Effector memory CD8-positive, alpha-beta T cell (primary cell): ENCODE measurements at regions not wholly inside any gene's neighbourhood (a gene's known extent, or its start where the extent isn't known, plus 50 kb on each side); places are given as distances from the start of the nearest gene placed in this dataset.
"Not testable (repeated sequence)": the region's sequence is repeated elsewhere in the genome, so short reads cannot be mapped to it uniquely, and the experiment has no call there.

Source experiments
- ATAC-seq: fragments of 150-1000 bp; cut with Tn5 transposase; replicated peaks from 2 replicates; pipeline ENCODE4 v1.10.0; 2021; ENCODE audit warnings: mild to moderate bottlenecking, moderate library complexity
- DNase-seq, 3 experiments: peaks; one replicate each; pipeline ENCODE4 v3.0.0; 2021
- H3K27ac Mint-ChIP-seq, 2 donors: one replicate each; pipeline ENCODE4 v1.8.0; 2022; ENCODE audit warnings: mild to moderate bottlenecking in 2 of 2, mixed read lengths in 2 of 2, moderate library complexity in 2 of 2
- H3K27me3 Mint-ChIP-seq, 2 donors: one replicate each; pipeline ENCODE4 v1.8.0; 2022; ENCODE audit warnings: mixed read lengths in 2 of 2
- H3K36me3 Mint-ChIP-seq: one replicate; pipeline ENCODE4 v1.8.0; 2022; ENCODE audit warnings: mild to moderate bottlenecking, moderate library complexity, mixed read lengths; ENCODE audit not compliant: insufficient read depth
- H3K4me1 Mint-ChIP-seq, 2 donors: one replicate each; pipeline ENCODE4 v1.8.0; 2022; ENCODE audit warnings: low read depth in 2 of 2, mixed read lengths in 2 of 2
- H3K4me3 Mint-ChIP-seq, 2 donors: one replicate each; pipeline ENCODE4 v1.8.0; 2022; ENCODE audit warnings: mild to moderate bottlenecking in 2 of 2, mixed read lengths in 2 of 2, moderate library complexity in 2 of 2
- H3K9me3 Mint-ChIP-seq, 2 donors: one replicate each; pipeline ENCODE4 v1.8.0; 2022; ENCODE audit warnings: mixed read lengths in 2 of 2

DNA sequence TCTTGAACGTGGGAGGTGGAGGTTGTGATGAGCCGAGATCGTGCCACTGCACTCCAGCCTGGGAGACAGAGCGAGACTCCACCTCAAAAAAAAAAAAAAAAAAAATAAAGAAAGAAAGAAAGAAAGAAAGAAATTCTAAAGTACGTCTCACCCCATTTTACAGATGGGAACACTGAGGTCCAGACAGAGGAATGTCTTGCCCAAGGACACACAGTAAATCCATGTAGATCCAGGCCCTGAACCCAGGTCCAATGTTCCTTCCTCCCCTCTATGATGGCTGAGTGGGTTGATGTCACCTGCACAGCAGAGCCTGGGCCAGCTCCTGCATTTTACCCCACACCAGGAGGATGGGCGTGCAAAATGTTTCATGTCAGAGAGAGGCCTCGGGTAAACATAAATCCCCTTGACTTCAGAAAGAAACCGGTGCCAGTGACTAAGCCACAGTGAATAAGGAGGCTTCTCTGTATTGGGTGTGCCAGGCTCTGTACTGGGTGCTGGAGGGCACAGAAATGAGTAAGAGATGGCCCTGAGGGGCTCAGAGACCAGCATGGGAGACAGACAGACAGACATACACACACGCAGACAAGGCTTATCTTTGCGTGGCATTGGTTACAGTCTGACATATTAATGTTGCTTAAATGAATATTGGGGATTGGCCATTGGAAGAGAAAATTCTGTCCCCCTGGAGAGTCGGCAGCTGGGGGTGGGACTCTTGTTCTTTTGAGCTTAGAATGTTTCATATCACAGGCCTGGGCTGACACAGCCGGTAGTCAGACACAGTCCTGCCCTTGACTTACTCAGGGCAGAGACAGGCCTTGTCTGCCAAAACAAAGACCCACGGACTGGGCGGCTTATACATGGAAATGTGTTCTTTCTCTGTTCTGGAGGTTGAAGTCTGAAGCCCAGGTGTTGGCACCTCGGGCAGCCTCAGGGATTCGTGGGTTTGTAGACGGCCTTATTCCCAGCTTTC is 105.4 kb downstream of the MIAT start:
- H3K27ac Mint-ChIP-seq = peak overlapping the region; percentile 9 to 62
- H3K36me3 Mint-ChIP-seq = no peaks in the 10 kb centered on the region
- DNase-seq (no peak), ATAC-seq (no peak)
- H3K27me3 Mint-ChIP-seq = no peaks in the 10 kb centered on the region
- H3K4me1 Mint-ChIP-seq = peaks cover 0 to 15% of the 10 kb centered on the region in 2 donors
- peaks cover 0 to 1% of the 10 kb centered on the region in 2 donors for H3K9me3 Mint-ChIP-seq
- H3K4me3 Mint-ChIP-seq = no peak overlapping the region

DNA sequence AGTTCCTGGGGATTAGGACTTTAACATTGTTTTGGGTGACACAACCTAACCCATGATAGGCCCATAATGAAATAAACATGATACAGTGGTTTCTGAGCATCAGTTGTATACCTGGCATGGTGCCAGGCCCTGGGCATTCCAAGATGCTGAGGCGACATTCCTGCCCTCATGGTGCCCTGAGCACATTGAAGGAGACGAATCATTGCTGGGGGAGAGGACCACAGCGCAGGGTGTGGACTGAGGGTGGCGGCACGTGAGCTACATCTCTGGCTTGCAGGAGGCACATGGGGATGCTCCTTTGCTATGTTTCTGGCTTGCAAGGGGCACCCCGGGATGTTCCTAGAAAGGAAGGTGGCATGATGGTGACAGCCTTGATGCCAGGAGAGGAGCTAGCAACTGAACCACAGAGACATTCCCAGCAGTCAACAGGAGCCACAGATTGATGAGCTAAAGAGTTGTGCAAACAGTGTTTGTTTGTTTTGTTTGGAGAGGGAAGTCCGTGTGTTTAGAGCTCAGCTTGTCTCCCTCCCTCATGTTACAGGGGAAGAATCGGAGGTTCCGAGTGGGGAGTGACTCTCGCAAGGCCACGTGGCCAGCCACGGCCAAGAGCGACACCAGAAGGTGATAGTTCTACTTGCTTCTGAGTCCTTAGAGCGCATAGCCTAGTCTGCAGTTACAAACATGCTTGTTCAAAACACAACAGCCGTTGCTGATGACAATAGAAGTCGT is 106.4 kb downstream of the MIAT start:
- H3K4me3 Mint-ChIP-seq = no peak overlapping the region
- DNase-seq = no peak
- ATAC-seq = no peak
- H3K4me1 Mint-ChIP-seq = peaks cover under 1 to 15% of the 10 kb centered on the region in 2 donors
- H3K36me3 Mint-ChIP-seq = no peaks in the 10 kb centered on the region
- peaks cover 0 to 1% of the 10 kb centered on the region in 2 donors for H3K9me3 Mint-ChIP-seq
- H3K27ac Mint-ChIP-seq = no peak overlapping the region
- H3K27me3 Mint-ChIP-seq = no peaks in the 10 kb centered on the region

DNA sequence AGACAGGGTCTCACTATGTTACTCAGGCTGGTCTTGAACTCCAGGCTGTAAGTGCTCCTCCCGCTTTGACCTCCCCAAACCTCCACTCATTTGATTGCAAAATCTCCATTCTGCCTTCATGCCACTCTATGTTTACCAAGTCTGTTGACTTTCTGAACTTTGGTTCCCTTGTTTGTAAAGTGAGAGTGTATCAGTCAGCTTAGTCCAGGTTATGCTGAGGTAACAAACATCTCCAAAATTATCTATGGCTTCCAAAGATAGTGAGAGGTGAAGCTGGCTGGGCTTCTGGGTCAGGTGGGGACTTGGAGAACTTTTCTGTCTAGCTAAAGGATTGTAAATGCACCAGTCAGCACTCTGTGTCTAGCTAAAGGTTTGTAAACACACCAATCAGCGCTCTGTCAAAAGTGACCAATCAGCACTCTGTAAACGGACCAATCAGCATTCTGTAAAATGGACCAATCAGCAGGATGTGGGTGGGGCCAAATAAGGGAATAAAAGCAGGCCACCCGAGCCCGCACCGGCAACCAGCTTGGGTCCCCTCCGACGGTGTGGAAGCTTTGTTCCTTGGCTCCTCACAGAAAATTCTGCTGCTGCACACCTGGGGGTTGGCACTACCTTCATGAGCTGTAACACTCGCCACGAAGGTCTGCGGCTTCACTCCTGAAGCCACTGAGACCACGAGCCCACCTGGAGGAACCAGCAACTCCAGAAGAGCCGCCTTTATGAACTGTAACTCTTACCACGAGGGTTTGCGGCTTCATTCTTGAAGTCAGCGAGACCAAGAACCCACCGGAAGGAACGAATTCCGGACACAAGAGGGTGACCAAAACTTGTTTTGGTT is 109.3 kb downstream of the MIAT start:
- DNase-seq (no peak), ATAC-seq (no peak)
- no peaks in the 10 kb centered on the region for H3K36me3 Mint-ChIP-seq
- peaks cover 4 to 13% of the 10 kb centered on the region in 2 donors for H3K4me1 Mint-ChIP-seq
- no peak overlapping the region for H3K4me3 Mint-ChIP-seq
- H3K9me3 Mint-ChIP-seq = peaks cover 0 to 1% of the 10 kb centered on the region in 2 donors
- no peaks in the 10 kb centered on the region for H3K27me3 Mint-ChIP-seq
- peak overlapping the region in 1 of 2 donors; percentile 21 for H3K27ac Mint-ChIP-seq

DNA sequence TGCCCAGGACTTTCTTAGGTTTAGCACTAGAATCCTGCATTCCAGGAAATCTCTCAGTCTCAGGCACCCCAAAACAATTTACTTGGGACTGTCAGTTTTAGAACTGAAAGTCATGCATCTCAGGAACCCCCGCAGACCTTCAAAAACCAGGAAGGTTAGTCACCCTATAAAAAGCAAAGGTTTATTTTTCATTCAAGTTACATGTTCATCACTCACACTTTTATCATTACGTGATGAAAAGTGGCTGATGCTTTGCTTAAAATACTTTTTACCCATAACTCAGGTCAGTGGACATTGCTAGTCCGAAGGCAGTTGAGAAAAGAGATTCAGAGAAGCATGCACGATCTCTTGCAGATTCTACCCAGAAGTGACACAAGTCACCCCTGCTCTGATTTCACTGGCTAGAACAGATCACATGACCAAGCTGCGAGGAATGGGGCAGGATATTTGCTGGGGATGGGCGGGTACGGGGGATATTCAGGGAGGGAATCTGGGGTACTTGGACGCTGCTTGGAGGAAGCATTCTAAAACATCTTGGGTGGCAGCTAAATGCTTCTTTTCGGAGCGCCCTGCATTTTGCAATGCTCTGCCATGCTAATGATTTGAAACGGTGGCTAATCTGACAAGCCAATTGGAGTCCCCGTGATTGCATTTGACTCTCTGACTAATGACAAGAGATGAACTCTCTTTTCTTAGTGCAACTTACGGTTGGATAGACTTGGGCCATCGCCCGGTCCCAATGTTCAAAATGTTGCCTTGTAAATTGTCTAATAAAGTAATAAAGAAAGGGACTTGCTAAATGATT is 110.2 kb downstream of the MIAT start:
- no peak for DNase-seq
- Mint-ChIP-seq H3K36me3 (no peaks in the 10 kb centered on the region), H3K4me1 (peaks cover 4 to 12% of the 10 kb centered on the region in 2 donors), H3K4me3 (no peak overlapping the region), H3K27me3 (no peaks in the 10 kb centered on the region), H3K27ac (no peak overlapping the region), H3K9me3 (peaks cover 0 to 1% of the 10 kb centered on the region in 2 donors)
- no peak for ATAC-seq

DNA sequence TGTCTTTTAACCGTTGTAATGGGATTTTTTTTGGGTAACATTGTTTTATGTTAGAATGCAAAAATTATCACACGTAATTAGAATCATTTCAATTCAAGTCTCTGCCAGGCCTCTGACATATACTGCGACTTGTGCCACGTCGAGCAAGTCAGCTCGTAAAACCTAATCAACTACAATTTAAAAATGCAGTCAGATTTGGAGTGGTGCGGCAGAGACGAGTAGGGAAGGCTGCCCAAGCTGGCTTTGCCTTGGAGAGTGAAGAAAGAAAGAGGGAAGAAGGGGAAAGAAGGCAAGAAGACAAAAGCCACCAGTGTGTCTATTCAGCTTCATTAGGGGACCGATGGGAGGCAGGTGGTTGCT is 110.7 kb downstream of the MIAT start:
- H3K36me3 Mint-ChIP-seq = no peaks in the 10 kb centered on the region
- DNase-seq = no peak
- H3K27ac Mint-ChIP-seq = no peak overlapping the region
- peaks cover 0 to 1% of the 10 kb centered on the region in 2 donors for H3K9me3 Mint-ChIP-seq
- H3K4me3 Mint-ChIP-seq = no peak overlapping the region
- no peaks in the 10 kb centered on the region for H3K27me3 Mint-ChIP-seq
- no peak for ATAC-seq
- peaks cover 4 to 8% of the 10 kb centered on the region in 2 donors for H3K4me1 Mint-ChIP-seq

DNA sequence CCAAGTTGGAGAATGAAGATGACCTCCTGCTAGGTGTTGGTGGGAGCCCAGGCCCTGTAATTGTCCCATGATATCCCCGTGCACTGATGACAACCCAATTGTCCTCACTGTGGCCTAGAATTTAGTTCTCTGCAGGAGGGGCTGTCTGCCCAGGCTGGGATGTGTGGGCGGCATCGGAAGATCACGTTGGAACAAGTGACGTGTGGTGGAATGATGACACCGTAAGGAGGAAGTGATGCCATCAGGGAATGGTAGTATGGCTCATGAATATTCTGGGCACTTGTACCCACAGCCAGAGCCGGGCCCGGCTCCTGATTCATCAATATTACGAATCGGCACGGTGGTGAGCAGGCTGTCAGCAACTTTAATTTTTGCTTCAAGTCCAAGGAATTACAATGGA is 111.6 kb downstream of the MIAT start:
- DNase-seq (no peak), ATAC-seq (no peak)
- Mint-ChIP-seq H3K4me1 (peaks cover 4% of the 10 kb centered on the region in 2 donors), H3K36me3 (no peaks in the 10 kb centered on the region), H3K9me3 (peaks cover 0 to 1% of the 10 kb centered on the region in 2 donors), H3K4me3 (no peak overlapping the region), H3K27me3 (no peaks in the 10 kb centered on the region), H3K27ac (peak overlapping the region in 1 of 2 donors; percentile 7)

DNA sequence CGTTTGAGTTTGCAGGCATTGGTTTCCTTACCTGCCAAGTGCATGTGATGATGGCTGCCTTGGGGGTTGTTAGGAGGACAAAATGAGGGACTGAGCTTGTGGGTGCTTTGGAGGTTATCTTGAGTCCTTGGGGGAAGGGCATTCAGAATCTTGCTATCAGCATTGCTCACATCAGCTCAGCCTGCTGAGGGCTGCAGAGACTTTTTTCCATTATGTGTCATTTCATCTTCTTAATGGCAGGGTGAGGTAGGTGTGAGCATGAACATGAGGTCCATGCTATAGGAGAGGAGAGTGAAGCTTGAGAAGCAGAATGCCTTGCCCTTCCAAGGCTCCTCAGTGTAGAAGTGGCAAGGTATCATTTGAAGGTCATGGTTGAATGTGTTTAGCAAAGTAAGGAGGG is 112.3 kb downstream of the MIAT start:
- Mint-ChIP-seq H3K9me3 (peaks cover 0 to 1% of the 10 kb centered on the region in 2 donors), H3K4me3 (no peak overlapping the region), H3K4me1 (peaks cover 4% of the 10 kb centered on the region in 2 donors), H3K27me3 (no peaks in the 10 kb centered on the region), H3K36me3 (peaks cover 5% of the 10 kb centered on the region), H3K27ac (peak overlapping the region; percentile 7 to 13)
- DNase-seq = no peak
- ATAC-seq = no peak

DNA sequence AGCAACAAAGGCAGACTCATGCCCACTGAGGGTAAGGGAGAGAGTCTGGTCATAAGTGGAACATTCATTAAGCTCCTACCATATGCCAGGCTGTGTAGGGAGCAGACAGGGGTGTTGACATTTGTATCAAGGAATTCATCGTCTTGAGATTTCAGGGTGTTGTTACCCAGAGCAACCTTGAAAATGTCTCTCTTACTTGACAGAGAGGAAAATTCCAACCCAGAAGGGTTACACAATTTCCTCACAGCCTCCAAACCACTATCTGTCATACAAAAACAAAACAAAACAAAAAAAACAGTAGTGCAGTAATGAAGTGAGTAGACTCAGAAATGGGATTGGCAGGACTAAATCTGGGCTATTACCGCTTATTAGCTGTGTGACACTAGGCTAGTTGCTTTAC is 113.2 kb downstream of the MIAT start:
- H3K4me3 Mint-ChIP-seq = no peak overlapping the region
- no peak overlapping the region for H3K27ac Mint-ChIP-seq
- H3K36me3 Mint-ChIP-seq = peaks cover 10% of the 10 kb centered on the region
- H3K4me1 Mint-ChIP-seq = peaks cover 0 to 4% of the 10 kb centered on the region in 2 donors
- peaks cover 0 to 4% of the 10 kb centered on the region in 2 donors for H3K9me3 Mint-ChIP-seq
- DNase-seq = no peak
- H3K27me3 Mint-ChIP-seq = no peaks in the 10 kb centered on the region
- ATAC-seq = no peak

DNA sequence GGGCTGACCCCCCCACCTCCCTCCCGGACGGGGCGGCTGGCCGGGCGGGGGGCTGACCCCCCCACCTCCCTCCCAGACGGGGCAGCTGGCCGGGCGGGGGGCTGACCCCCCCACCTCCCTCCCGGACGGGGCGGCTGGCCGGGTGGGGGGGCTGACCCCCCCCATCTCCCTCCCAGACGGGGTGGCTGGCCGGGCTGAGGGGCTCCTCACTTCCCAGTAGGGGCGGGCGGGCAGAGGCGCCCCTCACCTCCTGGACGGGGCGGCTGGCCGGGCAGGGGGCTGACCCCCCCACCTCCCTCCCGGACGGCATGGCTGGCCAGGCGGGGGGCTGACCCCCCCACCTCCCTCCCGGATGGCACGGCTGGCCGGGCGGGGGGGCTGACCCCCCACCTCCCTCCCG is 115.7 kb downstream of the MIAT start:
- DNase-seq, ATAC-seq, H3K27me3 Mint-ChIP-seq, H3K4me1 Mint-ChIP-seq, H3K27ac Mint-ChIP-seq, H3K4me3 Mint-ChIP-seq, H3K9me3 Mint-ChIP-seq: not testable (repeated sequence)
- H3K36me3 Mint-ChIP-seq = peaks cover 23% of the 10 kb centered on the region

DNA sequence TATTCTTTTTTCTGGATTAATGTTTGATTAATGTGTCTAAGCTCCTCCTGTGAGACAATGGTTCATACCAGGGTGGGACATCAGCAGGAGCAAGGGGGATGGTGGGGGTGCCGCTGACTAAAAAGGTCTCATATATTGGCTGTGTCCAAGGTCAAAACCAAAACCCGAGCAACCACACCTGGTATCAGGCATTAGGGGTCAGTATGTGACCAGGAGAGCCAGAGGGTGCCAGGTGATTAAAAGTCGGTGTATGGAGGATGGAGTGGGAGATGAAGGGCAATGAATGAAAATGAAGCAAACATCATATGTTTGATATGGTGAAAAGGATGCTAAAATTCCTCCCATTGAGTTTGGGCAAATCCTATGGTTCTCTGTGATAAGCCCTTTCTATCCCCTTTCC is 118.0 kb downstream of the MIAT start:
- Mint-ChIP-seq H3K27ac (no peak overlapping the region), H3K4me1 (no peaks in the 10 kb centered on the region), H3K36me3 (peaks cover 35% of the 10 kb centered on the region), H3K4me3 (no peak overlapping the region), H3K27me3 (no peaks in the 10 kb centered on the region), H3K9me3 (peaks cover 0 to 2% of the 10 kb centered on the region in 2 donors)
- DNase-seq (no peak), ATAC-seq (no peak)

DNA sequence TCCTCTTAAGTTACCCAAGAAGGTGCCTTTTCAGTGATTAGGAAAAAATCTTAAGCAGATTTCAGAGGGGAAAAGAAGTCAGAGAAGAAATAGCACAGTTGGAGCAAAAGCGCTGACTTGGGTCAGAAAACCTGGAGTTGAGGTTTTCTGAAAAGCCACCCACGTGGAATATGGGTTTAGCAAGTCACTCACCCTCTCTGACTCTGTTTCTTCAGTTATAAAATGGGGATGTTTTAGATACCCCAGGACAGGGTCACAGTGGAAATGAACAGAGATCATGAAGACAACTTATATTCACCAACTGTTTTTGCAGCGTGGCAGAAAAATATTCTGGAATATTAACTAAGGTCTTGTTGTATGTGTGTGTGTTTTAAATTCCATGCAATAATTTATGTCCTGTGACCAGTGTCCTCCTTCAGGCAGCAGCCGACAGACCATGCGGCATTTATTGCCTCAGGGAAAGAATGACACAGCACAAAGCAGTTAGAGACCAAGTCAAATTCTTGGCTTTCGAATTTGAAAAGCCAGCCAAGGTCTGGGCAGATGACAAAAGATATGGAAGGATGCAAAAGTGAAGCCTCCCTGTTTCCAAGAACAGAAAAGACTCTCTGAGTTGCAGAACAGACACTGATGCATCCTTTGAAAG is 119.9 kb downstream of the MIAT start:
- Mint-ChIP-seq H3K27ac (no peak overlapping the region), H3K9me3 (peaks cover 0 to 2% of the 10 kb centered on the region in 2 donors), H3K4me3 (no peak overlapping the region), H3K4me1 (no peaks in the 10 kb centered on the region), H3K36me3 (peaks cover 44% of the 10 kb centered on the region), H3K27me3 (no peaks in the 10 kb centered on the region)
- DNase-seq (no peak), ATAC-seq (no peak)

DNA sequence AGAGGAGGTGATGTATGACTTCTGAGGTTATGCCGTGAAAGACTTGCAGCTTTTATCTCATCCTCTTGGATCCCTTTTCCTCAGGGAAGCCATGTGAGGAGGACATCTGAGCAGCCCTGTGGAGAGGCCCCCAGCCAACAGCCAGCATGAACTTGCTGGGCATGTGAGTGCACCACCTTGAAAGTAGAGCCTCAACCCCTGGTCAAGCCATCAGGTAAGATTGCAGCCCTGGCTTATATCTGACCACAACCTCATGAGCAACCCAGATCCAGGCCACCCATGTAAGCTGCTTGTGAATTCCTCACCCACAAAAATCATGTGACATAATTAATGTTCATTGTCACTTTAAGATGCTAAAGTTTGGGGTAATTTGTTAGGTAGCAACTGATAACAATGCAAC is 121.0 kb downstream of the MIAT start:
- no peak for DNase-seq

More for the DNA sequence above, 121.0 kb downstream of the MIAT start:
- Mint-ChIP-seq H3K4me3 (no peak overlapping the region), H3K27ac (no peak overlapping the region), H3K4me1 (no peaks in the 10 kb centered on the region), H3K36me3 (peaks cover 45% of the 10 kb centered on the region), H3K27me3 (no peaks in the 10 kb centered on the region), H3K9me3 (peaks cover 0 to 2% of the 10 kb centered on the region in 2 donors)
- no peak for ATAC-seq
